Skeletal muscle tissue (tissue), 3 donors: ENCODE measurements at regions not wholly inside any gene's neighbourhood (a gene's known extent, or its start where the extent isn't known, plus 50 kb on each side); places are given as distances from the start of the nearest gene placed in this dataset.
"Not testable (repeated sequence)": the region's sequence is repeated elsewhere in the genome, so short reads cannot be mapped to it uniquely, and the experiment has no call there.

Source experiments
- H3K27ac ChIP-seq: one replicate; pipeline ENCODE4 v1.7.0; 2013; ENCODE audit warnings: mild to moderate bottlenecking, low read depth, low read length, inconsistent platforms
- H3K27me3 ChIP-seq, 3 donors: one replicate each; pipeline ENCODE4 v1.7.0; 2013; ENCODE audit warnings: low read length in 3 of 3; ENCODE audit not compliant: control insufficient read depth in 3 of 3, insufficient read depth in 3 of 3
- H3K36me3 ChIP-seq, 3 donors: one replicate each; pipeline ENCODE4 v1.7.0; 2013; ENCODE audit warnings: low read length in 3 of 3; ENCODE audit not compliant: control insufficient read depth in 3 of 3, insufficient read depth in 3 of 3
- H3K4me1 ChIP-seq, 3 donors: one replicate each; pipeline ENCODE4 v1.7.0; 2013; ENCODE audit warnings: low read length in 3 of 3, mild to moderate bottlenecking in 3 of 3; ENCODE audit not compliant: control insufficient read depth in 3 of 3, insufficient read depth in 3 of 3
- H3K4me3 ChIP-seq, 3 donors: one replicate each; pipeline ENCODE4 v1.7.0; 2013; ENCODE audit warnings: low read length in 3 of 3
- H3K9ac ChIP-seq, 3 donors: one replicate each; pipeline ENCODE4 v1.7.0; 2013; ENCODE audit warnings: low read length in 3 of 3, mild to moderate bottlenecking in 3 of 3, moderate library complexity in 2 of 3, low read depth in 1 of 3
- H3K9me3 ChIP-seq, 3 donors: one replicate each; pipeline ENCODE4 v1.7.0; 2013; ENCODE audit warnings: low read length in 3 of 3; ENCODE audit not compliant: control insufficient read depth in 3 of 3
- donor health status: Osteomylitis.

- Histone ChIP-seq H3K9me3 (no peaks in the 10 kb centered on the region), H3K9ac (no peak overlapping the region), H3K4me3 (no peak overlapping the region), H3K27ac (no peak overlapping the region), H3K27me3 (no peaks in the 10 kb centered on the region), H3K36me3 (no peaks in the 10 kb centered on the region), H3K4me1 (no peaks in the 10 kb centered on the region)
Measured at GRCh38 chr11:100594320-100594719, 92.8 kb upstream of the ARHGAP42 start.

DNA sequence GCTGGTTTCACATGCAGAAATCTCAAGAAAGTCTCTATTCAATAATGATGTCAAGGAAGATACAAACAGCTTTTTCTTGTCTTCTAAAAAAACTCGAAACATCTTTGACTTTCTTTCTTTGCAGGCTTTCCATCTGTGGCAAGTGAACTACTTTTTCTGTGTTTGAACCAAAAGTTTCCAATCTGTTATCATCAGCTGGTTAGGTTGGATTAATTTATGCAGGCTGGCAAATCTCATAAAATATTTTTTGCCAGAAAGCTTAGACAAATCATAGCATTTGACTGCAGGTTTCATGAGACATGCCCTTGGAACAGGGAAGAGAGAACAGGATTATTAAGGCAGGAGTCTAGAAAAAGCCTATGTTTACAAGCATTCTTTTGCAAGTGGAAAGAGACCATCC is 86.1 kb upstream of the ARHGAP42 start:
- Histone ChIP-seq H3K9me3 (no peaks in the 10 kb centered on the region), H3K27me3 (no peaks in the 10 kb centered on the region), H3K4me1 (peaks cover 5 to 6% (median 5%) of the 10 kb centered on the region in 3 donors), H3K9ac (no peak overlapping the region), H3K36me3 (no peaks in the 10 kb centered on the region), H3K4me3 (no peak overlapping the region), H3K27ac (no peak overlapping the region)

DNA sequence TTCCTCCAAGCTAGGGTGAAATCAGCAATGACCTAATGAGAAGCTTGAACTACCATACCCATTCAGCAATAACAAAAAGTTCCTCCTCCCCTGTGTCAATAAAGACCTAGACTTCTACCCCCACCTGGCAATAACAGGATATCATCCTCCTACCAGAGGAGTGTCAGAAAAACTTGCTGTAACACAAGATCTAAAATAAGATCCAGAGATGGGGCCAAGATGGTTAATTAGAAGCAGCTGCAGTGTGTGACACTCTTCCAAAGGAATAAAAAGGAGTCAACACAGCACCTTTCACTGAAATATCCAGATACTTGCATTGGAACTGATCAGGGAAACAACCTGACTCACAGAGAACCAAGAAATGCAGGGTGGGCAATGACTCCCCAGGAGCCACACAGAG is 84.4 kb upstream of the ARHGAP42 start:
- no peak overlapping the region for H3K4me3 ChIP-seq
- H3K9ac ChIP-seq: peak overlapping the region in 1 of 3 donors; percentile 1
- no peak overlapping the region for H3K27ac ChIP-seq
- H3K9me3 ChIP-seq: no peaks in the 10 kb centered on the region
- peaks cover 5 to 6% (median 5%) of the 10 kb centered on the region in 3 donors for H3K4me1 ChIP-seq
- H3K27me3 ChIP-seq: no peaks in the 10 kb centered on the region
- H3K36me3 ChIP-seq: no peaks in the 10 kb centered on the region

DNA sequence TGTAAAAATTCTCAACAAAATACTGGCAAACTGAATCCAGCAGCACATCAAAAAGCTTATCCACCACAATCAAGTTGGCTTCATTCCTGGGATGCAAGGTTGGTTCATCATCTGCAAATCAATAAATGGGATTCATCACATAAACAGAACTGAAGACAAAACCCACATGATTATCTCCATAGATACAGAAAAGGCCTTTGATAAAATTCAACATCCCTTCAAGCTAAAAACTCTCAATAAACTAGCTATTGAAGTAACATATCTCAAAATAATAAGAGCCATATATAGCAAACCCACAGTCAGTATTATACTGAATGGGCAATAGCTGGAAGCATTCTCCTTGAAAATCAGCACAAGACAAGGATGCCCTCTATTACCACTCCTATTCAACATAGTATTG is 79.3 kb upstream of the ARHGAP42 start:
- not testable (repeated sequence) for H3K9ac ChIP-seq, H3K27ac ChIP-seq, H3K4me3 ChIP-seq, H3K36me3 ChIP-seq, H3K9me3 ChIP-seq, H3K4me1 ChIP-seq, H3K27me3 ChIP-seq

DNA sequence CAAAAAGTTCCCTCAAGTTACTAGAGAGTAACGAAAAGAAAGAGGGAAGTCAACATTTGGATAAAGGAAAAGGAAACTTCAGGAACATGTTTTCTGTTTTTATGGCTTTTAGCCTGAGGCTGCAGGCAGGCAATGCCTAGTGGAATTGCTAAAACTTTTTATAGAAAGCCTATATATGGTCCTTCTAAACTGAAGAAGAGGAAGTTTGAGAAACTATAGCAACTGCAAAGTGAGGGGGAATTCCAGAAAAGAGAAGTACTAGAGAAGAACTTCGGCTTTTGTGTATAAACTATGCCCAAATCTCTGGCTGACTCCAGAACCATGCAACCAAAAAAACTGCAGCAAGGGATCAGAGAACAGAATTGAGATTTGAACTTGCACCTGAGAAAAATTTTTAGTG is 74.3 kb upstream of the ARHGAP42 start:
- Histone ChIP-seq H3K27me3 (no peaks in the 10 kb centered on the region), H3K4me3 (no peak overlapping the region), H3K27ac (no peak overlapping the region), H3K36me3 (no peaks in the 10 kb centered on the region), H3K9me3 (peaks cover 0 to 2% (median 0%) of the 10 kb centered on the region in 3 donors), H3K9ac (no peak overlapping the region), H3K4me1 (no peaks in the 10 kb centered on the region)

DNA sequence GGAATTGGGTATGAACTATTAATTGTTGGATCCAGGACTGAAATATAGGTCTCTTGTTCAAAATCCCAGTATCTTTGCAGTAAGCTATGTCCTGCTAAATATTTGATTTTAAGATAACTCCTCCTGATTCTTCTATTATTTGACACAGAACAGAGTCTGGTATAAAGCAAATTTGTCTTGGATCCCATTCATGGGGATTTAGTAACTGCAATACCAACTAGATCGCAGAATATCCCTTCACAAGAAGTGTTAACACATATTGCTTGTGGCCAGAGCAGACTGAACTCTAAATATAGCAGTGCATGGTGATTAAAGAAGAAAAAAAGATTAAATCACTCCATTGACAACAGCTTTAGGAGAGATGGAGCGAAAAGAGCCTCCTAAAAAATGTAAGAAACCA is 68.2 kb upstream of the ARHGAP42 start:
- no peak overlapping the region for H3K27ac ChIP-seq
- H3K9ac ChIP-seq: no peak overlapping the region
- H3K4me3 ChIP-seq: no peak overlapping the region
- H3K36me3 ChIP-seq: no peaks in the 10 kb centered on the region
- no peaks in the 10 kb centered on the region for H3K4me1 ChIP-seq
- peaks cover 0 to 3% (median 2%) of the 10 kb centered on the region in 3 donors for H3K9me3 ChIP-seq
- no peaks in the 10 kb centered on the region for H3K27me3 ChIP-seq

DNA sequence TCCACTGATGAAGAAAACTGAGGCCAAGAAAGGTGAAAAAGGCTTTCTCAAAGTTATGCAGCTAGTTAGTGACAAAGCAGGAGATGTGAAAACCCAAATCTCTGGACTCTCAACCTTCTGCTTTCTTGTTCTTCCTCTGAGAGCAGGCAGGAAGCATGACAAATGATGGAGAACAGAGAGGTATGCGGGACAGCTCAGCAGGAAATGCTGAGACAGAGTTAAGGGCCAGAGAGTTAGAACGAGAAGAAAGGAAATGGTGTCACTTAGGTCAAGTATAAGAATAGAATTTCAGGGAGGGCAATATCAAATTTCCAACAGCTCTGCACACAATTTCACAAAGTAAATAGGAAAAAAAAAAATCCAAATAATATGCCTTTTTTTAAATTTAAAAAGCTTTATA is 67.6 kb upstream of the ARHGAP42 start:
- Histone ChIP-seq H3K9me3 (peaks cover 0 to 3% (median 2%) of the 10 kb centered on the region in 3 donors), H3K4me3 (no peak overlapping the region), H3K27ac (no peak overlapping the region), H3K9ac (no peak overlapping the region), H3K27me3 (no peaks in the 10 kb centered on the region), H3K36me3 (no peaks in the 10 kb centered on the region), H3K4me1 (no peaks in the 10 kb centered on the region)

DNA sequence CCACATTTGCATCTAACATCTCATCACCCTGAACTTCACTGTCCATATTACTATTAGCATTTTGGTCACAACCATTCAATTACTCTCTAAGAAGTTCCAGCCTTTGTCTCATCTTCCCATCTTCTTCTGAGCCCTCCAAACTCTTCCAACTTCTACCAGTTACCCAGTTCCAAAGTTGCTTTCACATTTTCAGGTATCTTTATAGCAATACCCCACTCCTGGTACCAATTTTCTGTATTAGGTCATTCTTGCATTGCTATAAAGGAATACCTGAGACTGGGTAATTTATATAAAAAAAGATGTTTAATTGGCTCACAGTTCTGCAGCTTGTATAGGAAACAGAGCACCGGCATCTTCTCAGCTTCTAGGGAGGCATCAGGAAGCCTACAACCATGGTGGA is 64.7 kb upstream of the ARHGAP42 start:
- Histone ChIP-seq H3K4me3 (no peak overlapping the region), H3K27me3 (no peaks in the 10 kb centered on the region), H3K36me3 (no peaks in the 10 kb centered on the region), H3K4me1 (no peaks in the 10 kb centered on the region), H3K9ac (no peak overlapping the region), H3K27ac (no peak overlapping the region), H3K9me3 (peaks cover 0 to 3% (median 2%) of the 10 kb centered on the region in 3 donors)

DNA sequence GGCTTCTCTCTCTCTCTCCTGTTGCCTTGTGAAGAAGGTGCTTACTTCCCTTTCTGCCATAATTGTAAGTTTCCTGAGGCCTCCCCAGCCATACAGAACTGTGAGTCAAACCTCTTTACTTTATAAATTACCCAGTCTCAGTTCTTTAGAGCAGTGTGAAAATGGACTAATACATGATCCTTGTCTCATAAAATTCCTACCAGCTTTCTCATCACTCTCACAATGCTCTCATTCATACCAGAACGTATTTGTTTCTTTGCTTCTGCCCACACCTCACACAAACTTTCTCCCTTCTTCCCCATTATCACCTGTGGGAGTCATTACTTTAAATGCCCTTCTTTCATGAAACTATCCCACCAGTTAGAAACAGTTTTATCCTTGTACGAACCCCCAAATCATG is 62.7 kb upstream of the ARHGAP42 start:
- Histone ChIP-seq H3K27ac (no peak overlapping the region), H3K27me3 (no peaks in the 10 kb centered on the region), H3K9ac (no peak overlapping the region), H3K36me3 (no peaks in the 10 kb centered on the region), H3K4me1 (no peaks in the 10 kb centered on the region), H3K9me3 (peaks cover 0 to 3% (median 2%) of the 10 kb centered on the region in 3 donors), H3K4me3 (no peak overlapping the region)

DNA sequence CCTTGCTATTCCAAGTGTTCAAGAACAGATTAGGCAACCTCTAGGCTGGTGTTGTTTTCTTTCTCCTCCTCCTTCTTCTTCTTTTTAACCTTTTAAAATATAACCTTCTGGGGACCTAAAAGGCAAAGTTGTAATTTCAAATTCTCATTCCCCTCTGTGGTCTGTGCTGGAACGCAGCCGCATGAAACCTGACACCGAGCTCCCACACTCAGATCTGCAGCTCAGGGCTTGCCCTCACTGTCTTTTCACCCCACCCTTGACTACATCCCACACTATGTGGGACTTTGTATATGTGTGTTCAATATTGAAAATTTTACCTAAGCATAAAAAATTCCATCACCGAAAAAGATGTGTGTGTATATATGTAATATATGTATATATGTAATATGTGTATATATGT is 62.0 kb upstream of the ARHGAP42 start:
- H3K4me3 ChIP-seq: no peak overlapping the region
- peaks cover 0 to 3% (median 2%) of the 10 kb centered on the region in 3 donors for H3K9me3 ChIP-seq
- no peak overlapping the region for H3K9ac ChIP-seq
- no peak overlapping the region for H3K27ac ChIP-seq
- H3K27me3 ChIP-seq: no peaks in the 10 kb centered on the region
- H3K4me1 ChIP-seq: peaks cover 0 to 2% (median 0%) of the 10 kb centered on the region in 3 donors
- no peaks in the 10 kb centered on the region for H3K36me3 ChIP-seq

DNA sequence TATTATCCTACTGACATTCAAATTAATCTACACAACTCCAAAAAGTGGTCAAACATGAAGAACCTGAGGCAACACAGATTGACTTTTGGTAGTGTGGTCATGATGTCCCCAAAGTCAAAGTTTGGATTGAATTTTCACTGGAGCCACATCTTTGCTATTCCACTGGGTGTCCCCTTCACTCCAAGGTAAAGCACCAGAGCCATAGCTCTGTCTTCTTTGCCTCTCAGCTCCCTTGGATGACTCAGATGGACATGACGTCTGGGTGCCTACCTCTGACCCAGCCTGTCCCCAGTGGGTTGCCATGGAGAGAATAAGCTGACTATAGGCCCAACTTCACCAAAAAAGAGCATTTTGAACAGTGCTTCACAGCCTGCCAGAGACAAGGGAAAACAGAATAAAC is 57.4 kb upstream of the ARHGAP42 start:
- no peaks in the 10 kb centered on the region for H3K27me3 ChIP-seq
- no peak overlapping the region for H3K27ac ChIP-seq
- H3K4me1 ChIP-seq: peaks cover 10 to 13% (median 12%) of the 10 kb centered on the region in 3 donors
- no peaks in the 10 kb centered on the region for H3K36me3 ChIP-seq
- no peaks in the 10 kb centered on the region for H3K9me3 ChIP-seq
- no peak overlapping the region for H3K9ac ChIP-seq
- H3K4me3 ChIP-seq: no peak overlapping the region
